ENCODE measurements at regions not wholly inside any gene's neighbourhood (a gene's known extent, or its start where the extent isn't known, plus 50 kb on each side); places are given as distances from the start of the nearest gene placed in this dataset.
A peak's percentile ranks its signal among the peaks of the same experiment; 100 is the strongest.

GRCh38 chr4:114208574-114209151, 229.2 kb upstream of the ARSJ start:
- no peaks in the 10 kb centered on the region for H3K4me1 ChIP-seq
- no peak overlapping the region for H3K4me3 ChIP-seq
- H3K27ac ChIP-seq, result no peak overlapping the region
- intact Hi-C loops (cut with DNase I), result no loop called here
- H3K9me3 ChIP-seq, result no peaks in the 10 kb centered on the region
- TF ChIP-seq POLR2A (IDR thresholded peaks at IDR 0.05), result no peak
- no peak for TF ChIP-seq CTCF (IDR thresholded peaks at IDR 0.05)
- 28 to 38% methylated on average over 3 of the region's 3 CpGs for WGBS, 2 donors
- H3K27me3 ChIP-seq, result no peaks in the 10 kb centered on the region
- DNase-seq, result no peak
- no peak for ATAC-seq
- no peaks in the 10 kb centered on the region for H3K36me3 ChIP-seq (replicated peaks in 1 of 2; ENCODE audit: insufficient read depth in 1 of 2, low read depth in 2 of 2)

DNA sequence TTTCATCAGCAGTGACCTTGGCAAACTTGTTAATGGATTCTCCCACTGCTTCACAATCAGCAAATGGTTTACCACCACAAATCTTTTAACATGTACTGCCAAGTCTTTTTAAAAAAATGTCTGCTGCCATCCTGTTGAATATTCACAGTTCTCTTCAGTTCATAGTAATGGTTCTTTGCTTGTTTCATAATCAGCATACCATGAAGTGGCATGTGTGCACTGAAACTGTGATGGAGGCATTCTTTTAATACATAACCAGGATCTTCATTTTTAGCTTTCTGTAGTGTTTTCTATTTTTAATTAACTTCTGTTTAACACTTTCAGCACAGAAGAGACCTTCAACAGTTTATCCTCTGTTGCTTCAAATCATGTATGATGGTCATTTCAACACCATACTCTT, 230.1 kb upstream of the ARSJ start:
- no peak for TF ChIP-seq CTCF (IDR thresholded peaks at IDR 0.05)
- TF ChIP-seq POLR2A (IDR thresholded peaks at IDR 0.05), result no peak
- intact Hi-C loops (cut with DNase I), result no loop called here
- no peak overlapping the region for H3K27ac ChIP-seq
- H3K9me3 ChIP-seq, result no peaks in the 10 kb centered on the region
- H3K4me1 ChIP-seq, result no peaks in the 10 kb centered on the region
- no peaks in the 10 kb centered on the region for H3K36me3 ChIP-seq (replicated peaks in 1 of 2; ENCODE audit: insufficient read depth in 1 of 2, low read depth in 2 of 2)
- ATAC-seq (no peak), DNase-seq (no peak)
- no peaks in the 10 kb centered on the region for H3K27me3 ChIP-seq
- H3K4me3 ChIP-seq, result no peak overlapping the region

DNA sequence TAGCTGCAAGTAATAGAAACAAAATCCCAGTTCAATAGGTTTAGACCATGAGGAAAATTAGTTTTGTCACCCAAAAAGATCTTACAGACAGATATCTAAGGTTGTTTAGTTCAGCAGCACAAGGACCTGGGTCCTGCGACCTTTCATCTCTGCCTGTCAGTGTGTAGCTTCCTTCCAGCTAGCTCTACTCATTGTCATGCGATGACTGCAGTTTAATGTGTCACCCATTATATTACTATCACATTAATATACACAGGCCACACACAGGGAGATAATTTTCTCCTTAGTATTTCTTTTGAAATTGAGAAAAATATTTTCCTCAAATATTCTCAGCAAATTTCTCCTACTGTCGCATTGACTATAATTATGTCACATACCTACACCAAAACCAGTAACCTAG, 232.1 kb upstream of the ARSJ start:
- intact Hi-C loops (cut with DNase I), result no loop called here
- no peaks in the 10 kb centered on the region for H3K27me3 ChIP-seq
- H3K4me1 ChIP-seq, result no peaks in the 10 kb centered on the region
- TF ChIP-seq POLR2A (IDR thresholded peaks at IDR 0.05), result no peak
- no peak for TF ChIP-seq CTCF (IDR thresholded peaks at IDR 0.05)
- 80 to 85% methylated on average over 3 of the region's 3 CpGs for WGBS, 2 donors
- DNase-seq (no peak), ATAC-seq (no peak)
- no peak overlapping the region for H3K27ac ChIP-seq
- H3K4me3 ChIP-seq, result no peak overlapping the region
- H3K36me3 ChIP-seq (replicated peaks in 1 of 2; ENCODE audit: insufficient read depth in 1 of 2, low read depth in 2 of 2), result no peaks in the 10 kb centered on the region
- H3K9me3 ChIP-seq, result no peaks in the 10 kb centered on the region

- Histone ChIP-seq H3K4me3 (no peak overlapping the region), H3K27me3 (no peaks in the 10 kb centered on the region), H3K9me3 (no peaks in the 10 kb centered on the region), H3K4me1 (no peaks in the 10 kb centered on the region), H3K36me3 (replicated peaks in 1 of 2; ENCODE audit: insufficient read depth in 1 of 2, low read depth in 2 of 2) (no peaks in the 10 kb centered on the region), H3K27ac (no peak overlapping the region)
- DNase-seq, result peak in 1 of 4 donors; percentile 5
- 61 to 83% methylated on average over 7 to 10 of the region's 10 CpGs for WGBS, 2 donors
- no peak for TF ChIP-seq CTCF (IDR thresholded peaks at IDR 0.05)
- ATAC-seq, result no peak
- intact Hi-C loops (cut with DNase I), result no loop called here
Measured at GRCh38 chr4:114217150-114217817, 237.8 kb upstream of the ARSJ start.

GRCh38 chr4:114223580-114223979, 244.1 kb upstream of the ARSJ start:
- TF ChIP-seq POLR2A (IDR thresholded peaks at IDR 0.05) (no peak), CTCF (IDR thresholded peaks at IDR 0.05) (no peak)
- ATAC-seq (no peak), DNase-seq (no peak)
- Histone ChIP-seq H3K27ac (no peak overlapping the region), H3K4me1 (no peaks in the 10 kb centered on the region), H3K27me3 (no peaks in the 10 kb centered on the region), H3K4me3 (no peak overlapping the region), H3K36me3 (replicated peaks in 1 of 2; ENCODE audit: insufficient read depth in 1 of 2, low read depth in 2 of 2) (no peaks in the 10 kb centered on the region), H3K9me3 (no peaks in the 10 kb centered on the region)
- WGBS, 2 donors, result 68 to 75% methylated on average over 1 of the region's 1 CpG
- intact Hi-C loops (cut with DNase I), result no loop called here

All from body of pancreas (tissue), 4 donors.